Stimulated activated CD4-positive, alpha-beta T cell treated with anti-CD3 and anti-CD28 coated beads, TNF-alpha, amount 100 ng/mL, for 48 hours (primary cell): ENCODE measurements at regions not wholly inside any gene's neighbourhood (a gene's known extent, or its start where the extent isn't known, plus 50 kb on each side); places are given as distances from the start of the nearest gene placed in this dataset.

ENCODE experiments used
- DNase-seq, 3 donors: peaks; one replicate each; pipeline ENCODE4 v3.0.0-alpha.2; 2020; ENCODE audit warnings: low read depth in 3 of 3

GRCh38 chr6:113600551-113601339 is 256.4 kb upstream of the MARCKS start:
- no peak for DNase-seq

GRCh38 chr6:113607821-113608545 is 249.2 kb upstream of the MARCKS start:
- DNase-seq = no peak

GRCh38 chr6:113610377-113610988 is 246.7 kb upstream of the MARCKS start:
- no peak for DNase-seq

GRCh38 chr6:113616701-113617274 is 240.4 kb upstream of the MARCKS start:
- no peak for DNase-seq

- DNase-seq = no peak
Measured at GRCh38 chr6:113619077-113619476, 238.1 kb upstream of the MARCKS start.

GRCh38 chr6:113620386-113620785 is 236.8 kb upstream of the MARCKS start:
- DNase-seq = no peak

GRCh38 chr6:113622254-113622653 is 234.9 kb upstream of the MARCKS start:
- DNase-seq = no peak

- DNase-seq = no peak
Measured at GRCh38 chr6:113623129-113623528, 234.0 kb upstream of the MARCKS start.

GRCh38 chr6:113625850-113626249 is 231.3 kb upstream of the MARCKS start:
- DNase-seq = no peak

GRCh38 chr6:113626475-113626874 is 230.7 kb upstream of the MARCKS start:
- DNase-seq = no peak

GRCh38 chr6:113627480-113627879 is 229.7 kb upstream of the MARCKS start:
- no peak for DNase-seq

- no peak for DNase-seq
Measured at GRCh38 chr6:113629256-113629655, 227.9 kb upstream of the MARCKS start.

GRCh38 chr6:113629975-113630737 is 227.0 kb upstream of the MARCKS start:
- DNase-seq = no peak

- DNase-seq = peak in 2 of 3 donors; percentile 9 to 11
Measured at GRCh38 chr6:113630738-113631535, 226.2 kb upstream of the MARCKS start.

GRCh38 chr6:113631666-113632065 is 225.5 kb upstream of the MARCKS start:
- DNase-seq = no peak

- peak; percentile 16 to 34 (median 16) for DNase-seq
Measured at GRCh38 chr6:113632220-113632864, 224.8 kb upstream of the MARCKS start.

GRCh38 chr6:113633638-113634037 is 223.5 kb upstream of the MARCKS start:
- no peak for DNase-seq

GRCh38 chr6:113634352-113635163 is 222.6 kb upstream of the MARCKS start:
- DNase-seq = no peak

GRCh38 chr6:113635222-113635986 is 221.7 kb upstream of the MARCKS start:
- DNase-seq = no peak
